HCT116 (cell line): ENCODE measurements at regions not wholly inside any gene's neighbourhood (a gene's known extent, or its start where the extent isn't known, plus 50 kb on each side); places are given as distances from the start of the nearest gene placed in this dataset.

Experiments
- EZH2phosphoT487 ChIP-seq: fragments of 200-600 bp; IDR thresholded peaks from 2 replicates; pipeline ENCODE4 v1.6.1; 2018; ENCODE audit warnings: antibody characterized with exemption, borderline replicate concordance
- POLR2AphosphoS5 ChIP-seq: IDR thresholded peaks from 2 replicates; pipeline ENCODE4 v1.6.1; 2011; ENCODE audit warnings: mild to moderate bottlenecking, low read depth, low read length, moderate library complexity
- TF ChIP-seq, protein P1 (sequence below): IDR thresholded peaks from 2 replicates; pipeline ENCODE4 v1.6.1; 2012
- TF ChIP-seq, protein P2 (sequence below), 3 experiments: fragments of 200-600 bp in 1 of 3; sonication (generic) in 1 of 3; IDR thresholded peaks in 2 of 3; conservative IDR thresholded peaks in 1 of 3; 2 replicates each; pipeline ENCODE4 v1.5.1; 2012 to 2017; ENCODE audit warnings: low read depth in 2 of 3, low read length in 2 of 3, antibody characterized with exemption in 1 of 3, borderline replicate concordance in 1 of 3, control low read depth in 1 of 3, mild to moderate bottlenecking in 1 of 3, mixed read lengths in 1 of 3, mixed run types in 1 of 3, moderate library complexity in 1 of 3; ENCODE audit not compliant: insufficient read depth in 1 of 3
- TF ChIP-seq, protein P3 (sequence below): IDR thresholded peaks from 2 replicates; pipeline ENCODE4 v1.6.1; 2012; ENCODE audit warnings: low read depth
- TF ChIP-seq, protein P4 (sequence below): IDR thresholded peaks from 2 replicates; pipeline ENCODE4 v1.6.1; 2011; ENCODE audit warnings: mild to moderate bottlenecking, low read length, moderate library complexity; ENCODE audit not compliant: insufficient replicate concordance; ENCODE audit errors: extremely low read depth

DNA sequence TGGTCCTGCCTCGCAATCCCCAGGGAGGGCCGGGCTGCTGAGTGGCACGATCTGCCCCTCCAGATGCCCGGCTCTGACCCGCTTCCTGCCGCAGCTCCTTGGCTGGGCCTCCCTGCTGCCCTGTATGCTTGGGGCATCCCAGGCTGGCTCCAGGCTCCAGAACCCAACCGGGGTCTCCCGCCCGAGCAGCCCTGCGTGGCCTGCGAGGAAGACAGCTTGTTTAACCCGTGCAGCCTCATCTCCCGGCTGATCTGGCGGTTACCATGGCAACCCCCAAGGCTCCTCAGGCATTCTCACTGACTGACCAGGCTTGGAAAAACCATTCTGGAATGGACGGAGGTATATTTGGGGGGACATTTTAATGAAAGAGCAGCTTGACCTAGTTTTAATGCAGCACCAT, 232.4 kb upstream of the MYO3A start:
- TF ChIP-seq, protein P1, sequence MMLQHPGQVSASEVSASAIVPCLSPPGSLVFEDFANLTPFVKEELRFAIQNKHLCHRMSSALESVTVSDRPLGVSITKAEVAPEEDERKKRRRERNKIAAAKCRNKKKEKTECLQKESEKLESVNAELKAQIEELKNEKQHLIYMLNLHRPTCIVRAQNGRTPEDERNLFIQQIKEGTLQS = no peak
- TF ChIP-seq, protein P2, sequence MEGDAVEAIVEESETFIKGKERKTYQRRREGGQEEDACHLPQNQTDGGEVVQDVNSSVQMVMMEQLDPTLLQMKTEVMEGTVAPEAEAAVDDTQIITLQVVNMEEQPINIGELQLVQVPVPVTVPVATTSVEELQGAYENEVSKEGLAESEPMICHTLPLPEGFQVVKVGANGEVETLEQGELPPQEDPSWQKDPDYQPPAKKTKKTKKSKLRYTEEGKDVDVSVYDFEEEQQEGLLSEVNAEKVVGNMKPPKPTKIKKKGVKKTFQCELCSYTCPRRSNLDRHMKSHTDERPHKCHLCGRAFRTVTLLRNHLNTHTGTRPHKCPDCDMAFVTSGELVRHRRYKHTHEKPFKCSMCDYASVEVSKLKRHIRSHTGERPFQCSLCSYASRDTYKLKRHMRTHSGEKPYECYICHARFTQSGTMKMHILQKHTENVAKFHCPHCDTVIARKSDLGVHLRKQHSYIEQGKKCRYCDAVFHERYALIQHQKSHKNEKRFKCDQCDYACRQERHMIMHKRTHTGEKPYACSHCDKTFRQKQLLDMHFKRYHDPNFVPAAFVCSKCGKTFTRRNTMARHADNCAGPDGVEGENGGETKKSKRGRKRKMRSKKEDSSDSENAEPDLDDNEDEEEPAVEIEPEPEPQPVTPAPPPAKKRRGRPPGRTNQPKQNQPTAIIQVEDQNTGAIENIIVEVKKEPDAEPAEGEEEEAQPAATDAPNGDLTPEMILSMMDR (IDR thresholded peaks at IDR 0.05 in 2 of 3, conservative IDR thresholded peaks at IDR 0.05 in 1 of 3; ENCODE audit: borderline replicate concordance in 1 of 3, insufficient read depth in 1 of 3, low read depth in 2 of 3, low read length in 2 of 3) = no peak
- no peak for TF ChIP-seq POLR2AphosphoS5
- TF ChIP-seq, protein P3, sequence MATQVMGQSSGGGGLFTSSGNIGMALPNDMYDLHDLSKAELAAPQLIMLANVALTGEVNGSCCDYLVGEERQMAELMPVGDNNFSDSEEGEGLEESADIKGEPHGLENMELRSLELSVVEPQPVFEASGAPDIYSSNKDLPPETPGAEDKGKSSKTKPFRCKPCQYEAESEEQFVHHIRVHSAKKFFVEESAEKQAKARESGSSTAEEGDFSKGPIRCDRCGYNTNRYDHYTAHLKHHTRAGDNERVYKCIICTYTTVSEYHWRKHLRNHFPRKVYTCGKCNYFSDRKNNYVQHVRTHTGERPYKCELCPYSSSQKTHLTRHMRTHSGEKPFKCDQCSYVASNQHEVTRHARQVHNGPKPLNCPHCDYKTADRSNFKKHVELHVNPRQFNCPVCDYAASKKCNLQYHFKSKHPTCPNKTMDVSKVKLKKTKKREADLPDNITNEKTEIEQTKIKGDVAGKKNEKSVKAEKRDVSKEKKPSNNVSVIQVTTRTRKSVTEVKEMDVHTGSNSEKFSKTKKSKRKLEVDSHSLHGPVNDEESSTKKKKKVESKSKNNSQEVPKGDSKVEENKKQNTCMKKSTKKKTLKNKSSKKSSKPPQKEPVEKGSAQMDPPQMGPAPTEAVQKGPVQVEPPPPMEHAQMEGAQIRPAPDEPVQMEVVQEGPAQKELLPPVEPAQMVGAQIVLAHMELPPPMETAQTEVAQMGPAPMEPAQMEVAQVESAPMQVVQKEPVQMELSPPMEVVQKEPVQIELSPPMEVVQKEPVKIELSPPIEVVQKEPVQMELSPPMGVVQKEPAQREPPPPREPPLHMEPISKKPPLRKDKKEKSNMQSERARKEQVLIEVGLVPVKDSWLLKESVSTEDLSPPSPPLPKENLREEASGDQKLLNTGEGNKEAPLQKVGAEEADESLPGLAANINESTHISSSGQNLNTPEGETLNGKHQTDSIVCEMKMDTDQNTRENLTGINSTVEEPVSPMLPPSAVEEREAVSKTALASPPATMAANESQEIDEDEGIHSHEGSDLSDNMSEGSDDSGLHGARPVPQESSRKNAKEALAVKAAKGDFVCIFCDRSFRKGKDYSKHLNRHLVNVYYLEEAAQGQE = no peak
- TF ChIP-seq, protein P4, sequence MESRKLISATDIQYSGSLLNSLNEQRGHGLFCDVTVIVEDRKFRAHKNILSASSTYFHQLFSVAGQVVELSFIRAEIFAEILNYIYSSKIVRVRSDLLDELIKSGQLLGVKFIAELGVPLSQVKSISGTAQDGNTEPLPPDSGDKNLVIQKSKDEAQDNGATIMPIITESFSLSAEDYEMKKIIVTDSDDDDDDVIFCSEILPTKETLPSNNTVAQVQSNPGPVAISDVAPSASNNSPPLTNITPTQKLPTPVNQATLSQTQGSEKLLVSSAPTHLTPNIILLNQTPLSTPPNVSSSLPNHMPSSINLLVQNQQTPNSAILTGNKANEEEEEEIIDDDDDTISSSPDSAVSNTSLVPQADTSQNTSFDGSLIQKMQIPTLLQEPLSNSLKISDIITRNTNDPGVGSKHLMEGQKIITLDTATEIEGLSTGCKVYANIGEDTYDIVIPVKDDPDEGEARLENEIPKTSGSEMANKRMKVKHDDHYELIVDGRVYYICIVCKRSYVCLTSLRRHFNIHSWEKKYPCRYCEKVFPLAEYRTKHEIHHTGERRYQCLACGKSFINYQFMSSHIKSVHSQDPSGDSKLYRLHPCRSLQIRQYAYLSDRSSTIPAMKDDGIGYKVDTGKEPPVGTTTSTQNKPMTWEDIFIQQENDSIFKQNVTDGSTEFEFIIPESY = no peak
- TF ChIP-seq EZH2phosphoT487 = no peak
